ENCODE measurements at regions not wholly inside any gene's neighbourhood (a gene's known extent, or its start where the extent isn't known, plus 50 kb on each side); places are given as distances from the start of the nearest gene placed in this dataset.
"Not testable (repeated sequence)": the region's sequence is repeated elsewhere in the genome, so short reads cannot be mapped to it uniquely, and the experiment has no call there.

- no peak for DNase-seq
Observed at GRCh38 chr11:101292661-101293240, 163.1 kb upstream of the PGR start.

- DNase-seq = no peak
Observed at GRCh38 chr11:101291279-101291678, 161.7 kb upstream of the PGR start.

- DNase-seq = no peak
Observed at GRCh38 chr11:101288392-101288791, 158.8 kb upstream of the PGR start.

GRCh38 chr11:101279728-101280127, 150.1 kb upstream of the PGR start:
- DNase-seq = no peak

- DNase-seq = no peak
Observed at GRCh38 chr11:101278286-101278685, 148.7 kb upstream of the PGR start.

GRCh38 chr11:101277036-101277435, 147.4 kb upstream of the PGR start:
- no peak for DNase-seq

- no peak for DNase-seq
Observed at GRCh38 chr11:101269990-101270660, 140.5 kb upstream of the PGR start.

- DNase-seq = no peak
Observed at GRCh38 chr11:101269390-101269789, 139.8 kb upstream of the PGR start.

GRCh38 chr11:101267654-101268053, 138.0 kb upstream of the PGR start:
- DNase-seq = no peak

- DNase-seq = no peak
Observed at GRCh38 chr11:101264306-101264705, 134.7 kb upstream of the PGR start.

- no peak for DNase-seq
Observed at GRCh38 chr11:101262995-101263394, 133.4 kb upstream of the PGR start.

- no peak for DNase-seq
Observed at GRCh38 chr11:101262258-101262657, 132.6 kb upstream of the PGR start.

GRCh38 chr11:101255036-101255435, 125.4 kb upstream of the PGR start:
- no peak for DNase-seq

GRCh38 chr11:101254037-101254436, 124.4 kb upstream of the PGR start:
- DNase-seq = no peak

- not testable (repeated sequence) for DNase-seq
Observed at GRCh38 chr11:101245635-101246034, 116.0 kb upstream of the PGR start.

GRCh38 chr11:101245081-101245480, 115.5 kb upstream of the PGR start:
- DNase-seq = not testable (repeated sequence)

- DNase-seq = no peak
Observed at GRCh38 chr11:101241160-101241795, 111.7 kb upstream of the PGR start.

GRCh38 chr11:101231207-101231834, 101.7 kb upstream of the PGR start:
- DNase-seq = not testable (repeated sequence)

- DNase-seq = no peak
Observed at GRCh38 chr11:101226617-101227016, 97.0 kb upstream of the PGR start.

GRCh38 chr11:101224221-101224620, 94.6 kb upstream of the PGR start:
- DNase-seq = no peak

GRCh38 chr11:101218091-101218490, 88.5 kb upstream of the PGR start:
- not testable (repeated sequence) for DNase-seq

GRCh38 chr11:101216091-101216490, 86.5 kb upstream of the PGR start:
- DNase-seq = not testable (repeated sequence)

GRCh38 chr11:101215069-101215468, 85.5 kb upstream of the PGR start:
- DNase-seq = no peak

- DNase-seq = no peak
Observed at GRCh38 chr11:101211407-101211975, 81.9 kb upstream of the PGR start.
